GM23248 (cell line): ENCODE measurements at regions not wholly inside any gene's neighbourhood (a gene's known extent, or its start where the extent isn't known, plus 50 kb on each side); places are given as distances from the start of the nearest gene placed in this dataset.

Experiments used
- EZH2 ChIP-seq: fragments of 200-600 bp; sonication (generic); IDR thresholded peaks from 2 replicates; pipeline ENCODE4 v1.6.1; 2018; ENCODE audit warnings: antibody characterized with exemption, mild to moderate bottlenecking; ENCODE audit not compliant: insufficient read depth, poor library complexity, severe bottlenecking
- EZH2phosphoT487 ChIP-seq: fragments of 200-600 bp; sonication (generic); IDR thresholded peaks from 2 replicates; pipeline ENCODE4 v1.6.1; 2018; ENCODE audit warnings: antibody characterized with exemption, moderate library complexity, mild to moderate bottlenecking, low read depth; ENCODE audit not compliant: insufficient read depth

DNA sequence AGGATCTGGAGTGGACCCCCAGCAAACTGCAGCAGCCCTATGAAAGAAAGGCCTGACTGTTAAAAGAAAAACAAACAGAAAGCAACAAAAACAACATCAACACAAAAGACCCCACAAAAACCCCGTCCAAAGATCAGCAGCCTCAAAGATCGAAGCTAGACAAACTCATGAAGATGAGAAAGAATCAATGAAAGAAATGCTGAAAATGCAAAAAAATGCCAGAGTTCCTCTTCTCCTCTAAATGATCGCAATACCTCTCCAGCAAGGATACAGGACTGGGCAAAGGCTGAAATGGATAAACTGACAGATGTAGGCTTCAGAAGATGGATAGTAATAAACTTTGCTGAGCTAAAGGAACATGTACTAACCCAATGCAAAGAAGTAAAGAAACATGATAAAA, 526.3 kb upstream of the DAB2 start:
- no peak for TF ChIP-seq EZH2
- no peak for TF ChIP-seq EZH2phosphoT487
